Endothelial cell of umbilical vein (primary cell): ENCODE measurements at regions not wholly inside any gene's neighbourhood (a gene's known extent, or its start where the extent isn't known, plus 50 kb on each side); places are given as distances from the start of the nearest gene placed in this dataset.

Experiments used
- EZH2 ChIP-seq: IDR thresholded peaks from 2 replicates; pipeline ENCODE4 v1.6.1; 2012; ENCODE audit warnings: borderline replicate concordance, low read depth, mild to moderate bottlenecking, moderate library complexity, low read length, inconsistent platforms; ENCODE audit not compliant: severe bottlenecking
- MYC ChIP-seq: IDR thresholded peaks from one replicate; pipeline ENCODE4 v1.6.1; 2011; ENCODE audit warnings: mild to moderate bottlenecking, low read depth, low read length
- POLR2A ChIP-seq: IDR thresholded peaks from 2 replicates; pipeline ENCODE4 v1.6.1; 2012; ENCODE audit warnings: low read depth, mild to moderate bottlenecking, control low read depth, low read length
- POLR2AphosphoS5 ChIP-seq: IDR thresholded peaks from 2 replicates; pipeline ENCODE4 v1.6.1; 2012; ENCODE audit warnings: low read depth, mild to moderate bottlenecking, control low read depth, low read length, moderate library complexity; ENCODE audit not compliant: insufficient read depth
- TF ChIP-seq, protein P1 (sequence below), 2 donors: IDR thresholded peaks; 1 replicate in 1 of 2; 2 replicates in 1 of 2; pipeline ENCODE4 v1.5.1; 2011; ENCODE audit warnings: low read length in 2 of 2, mild to moderate bottlenecking in 2 of 2, moderate library complexity in 2 of 2, control low read depth in 1 of 2, inconsistent platforms in 1 of 2, low read depth in 1 of 2; ENCODE audit not compliant: insufficient read depth in 1 of 2; ENCODE audit errors: extremely low read depth in 1 of 2

DNA sequence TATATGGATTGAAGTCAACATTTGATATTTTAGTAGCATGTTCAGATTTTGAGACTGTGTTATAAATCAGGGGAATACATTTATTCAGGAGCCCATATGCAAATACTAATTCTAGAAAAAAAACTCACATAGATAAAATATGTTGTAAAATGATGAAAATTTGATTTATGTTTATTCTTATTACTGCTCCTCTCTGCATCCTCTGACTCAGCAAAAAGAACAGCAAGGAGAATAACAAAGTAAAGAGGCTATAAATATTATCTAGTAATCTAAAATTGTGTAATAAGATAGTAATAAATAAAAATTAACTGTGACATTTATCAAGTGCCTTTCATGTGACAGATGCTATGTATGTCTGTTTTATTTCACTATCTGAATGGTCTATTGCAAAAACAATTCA, 507.2 kb upstream of the ANO3 start:
- TF ChIP-seq POLR2AphosphoS5 (no peak), EZH2 (no peak), POLR2A (no peak), MYC (no peak)
- TF ChIP-seq, protein P1, sequence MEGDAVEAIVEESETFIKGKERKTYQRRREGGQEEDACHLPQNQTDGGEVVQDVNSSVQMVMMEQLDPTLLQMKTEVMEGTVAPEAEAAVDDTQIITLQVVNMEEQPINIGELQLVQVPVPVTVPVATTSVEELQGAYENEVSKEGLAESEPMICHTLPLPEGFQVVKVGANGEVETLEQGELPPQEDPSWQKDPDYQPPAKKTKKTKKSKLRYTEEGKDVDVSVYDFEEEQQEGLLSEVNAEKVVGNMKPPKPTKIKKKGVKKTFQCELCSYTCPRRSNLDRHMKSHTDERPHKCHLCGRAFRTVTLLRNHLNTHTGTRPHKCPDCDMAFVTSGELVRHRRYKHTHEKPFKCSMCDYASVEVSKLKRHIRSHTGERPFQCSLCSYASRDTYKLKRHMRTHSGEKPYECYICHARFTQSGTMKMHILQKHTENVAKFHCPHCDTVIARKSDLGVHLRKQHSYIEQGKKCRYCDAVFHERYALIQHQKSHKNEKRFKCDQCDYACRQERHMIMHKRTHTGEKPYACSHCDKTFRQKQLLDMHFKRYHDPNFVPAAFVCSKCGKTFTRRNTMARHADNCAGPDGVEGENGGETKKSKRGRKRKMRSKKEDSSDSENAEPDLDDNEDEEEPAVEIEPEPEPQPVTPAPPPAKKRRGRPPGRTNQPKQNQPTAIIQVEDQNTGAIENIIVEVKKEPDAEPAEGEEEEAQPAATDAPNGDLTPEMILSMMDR (IDR thresholded peaks at IDR 0.05; ENCODE audit: extremely low read depth in 1 of 2, insufficient read depth in 1 of 2, low read depth in 1 of 2, low read length in 2 of 2): no peak
